Colonic mucosa (tissue), 4 donors: ENCODE measurements at regions not wholly inside any gene's neighbourhood (a gene's known extent, or its start where the extent isn't known, plus 50 kb on each side); places are given as distances from the start of the nearest gene placed in this dataset.

ENCODE experiments used
- DNase-seq: peaks from one replicate; pipeline ENCODE4 v3.0.0-alpha.2; 2020
- H3K27ac ChIP-seq: fragments of 200-600 bp; one replicate; pipeline ENCODE4 v1.8.0; 2021
- H3K27me3 ChIP-seq: fragments of 200-600 bp; one replicate; pipeline ENCODE4 v1.8.0; 2021
- H3K36me3 ChIP-seq: fragments of 200-600 bp; one replicate; pipeline ENCODE4 v1.8.0; 2021
- H3K4me1 ChIP-seq: fragments of 200-600 bp; one replicate; pipeline ENCODE4 v1.8.0; 2021; ENCODE audit warnings: mild to moderate bottlenecking
- H3K4me3 ChIP-seq: fragments of 200-600 bp; one replicate; pipeline ENCODE4 v1.8.0; 2021
- H3K9ac ChIP-seq, 2 donors: one replicate each; pipeline ENCODE4 v1.7.0; 2013; ENCODE audit warnings: control low read depth in 2 of 2, low read depth in 2 of 2, low read length in 2 of 2
- H3K9me3 ChIP-seq: fragments of 200-600 bp; one replicate; pipeline ENCODE4 v1.8.0; 2021
- CTCF ChIP-seq: fragments of 200-600 bp; IDR thresholded peaks from one replicate; pipeline ENCODE4 v1.8.0; 2022; ENCODE audit warnings: antibody characterized with exemption, mild to moderate bottlenecking
- intact Hi-C: fragments of 100-400 bp; cut with DNase I; formaldehyde crosslinking; loops from one replicate; pipeline ENCODE4 v1.14.1; 2022
- donor health status: healthy.
- donor health status: DM: no; HTN: no; CAD: no.
- donor health status: DM: no; HTN: no; CAD: no.

- Histone ChIP-seq H3K4me1 (peaks cover 6% of the 10 kb centered on the region), H3K9me3 (no peaks in the 10 kb centered on the region), H3K27ac (peak overlapping the region; percentile 15), H3K27me3 (no peaks in the 10 kb centered on the region), H3K4me3 (no peak overlapping the region), H3K36me3 (no peaks in the 10 kb centered on the region), H3K9ac (peak overlapping the region in 1 of 2 donors; percentile 26)
- DNase-seq: no peak
- intact Hi-C loops: no loop called here
- no peak for TF ChIP-seq CTCF
Measured at GRCh38 chr2:195562570-195563566, 94.2 kb upstream of the SLC39A10 start.

DNA sequence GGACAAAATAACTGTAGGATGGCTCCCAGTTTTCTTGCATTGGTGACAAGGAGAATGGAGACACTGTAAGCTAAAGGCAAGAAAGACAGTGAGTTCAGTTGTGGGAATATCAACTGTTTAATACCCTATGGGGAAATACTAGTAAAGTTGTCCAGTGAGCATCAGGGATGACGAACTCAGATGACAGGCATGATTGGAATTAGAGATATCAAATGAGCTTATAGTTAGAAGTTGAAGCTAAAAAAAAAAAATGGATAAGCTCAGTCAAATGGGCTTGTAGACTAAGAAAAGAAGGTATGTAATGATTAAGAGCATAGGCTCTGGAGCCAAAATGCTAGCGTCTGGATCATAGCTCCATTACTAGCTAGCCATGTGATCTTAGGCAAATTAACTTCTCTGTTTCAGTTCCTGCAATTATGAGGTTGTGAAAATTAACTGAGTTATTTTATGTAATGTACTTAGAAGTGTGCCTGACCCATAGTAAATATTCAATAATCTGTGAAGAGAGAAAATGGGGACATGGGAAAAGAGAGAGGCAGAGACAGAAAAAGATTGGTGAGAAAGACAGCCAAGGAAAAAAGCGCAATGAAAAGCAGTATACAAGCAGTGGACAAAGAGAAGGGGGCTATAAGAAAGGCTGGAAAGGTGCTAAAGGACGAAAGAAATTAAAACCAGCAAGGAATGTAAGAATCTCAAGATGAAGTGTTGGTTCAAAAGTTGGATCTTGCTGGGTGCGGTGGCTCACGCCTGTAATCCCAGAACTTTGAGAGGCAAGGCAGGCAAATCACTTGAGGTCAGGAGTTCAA, 95.7 kb upstream of the SLC39A10 start:
- Histone ChIP-seq H3K9ac (no peak overlapping the region), H3K9me3 (no peaks in the 10 kb centered on the region), H3K4me3 (no peak overlapping the region), H3K36me3 (no peaks in the 10 kb centered on the region), H3K27me3 (no peaks in the 10 kb centered on the region), H3K27ac (peak overlapping the region; percentile 49), H3K4me1 (peaks cover 2% of the 10 kb centered on the region)
- DNase-seq: no peak
- TF ChIP-seq CTCF: no peak
- intact Hi-C loops: no loop called here

GRCh38 chr2:195560209-195560895, 96.7 kb upstream of the SLC39A10 start:
- Histone ChIP-seq H3K4me1 (no peaks in the 10 kb centered on the region), H3K27ac (peak overlapping the region; percentile 75)

GRCh38 chr2:195559431-195559914, 97.6 kb upstream of the SLC39A10 start:
- peak; percentile 46 for DNase-seq
- Histone ChIP-seq H3K4me3 (no peak overlapping the region), H3K4me1 (no peaks in the 10 kb centered on the region), H3K27me3 (no peaks in the 10 kb centered on the region), H3K9ac (peak overlapping the region in 1 of 2 donors; percentile 44), H3K27ac (peak overlapping the region; percentile 75), H3K36me3 (no peaks in the 10 kb centered on the region), H3K9me3 (no peaks in the 10 kb centered on the region)
- no peak for TF ChIP-seq CTCF
- intact Hi-C loops: no loop called here

More at GRCh38 chr2:195560209-195560895, 96.7 kb upstream of the SLC39A10 start:
- Histone ChIP-seq H3K36me3 (no peaks in the 10 kb centered on the region), H3K27me3 (no peaks in the 10 kb centered on the region), H3K4me3 (no peak overlapping the region), H3K9ac (no peak overlapping the region), H3K9me3 (no peaks in the 10 kb centered on the region)
- TF ChIP-seq CTCF: no peak
- intact Hi-C loops: no loop called here
- DNase-seq: peak; percentile 59

DNA sequence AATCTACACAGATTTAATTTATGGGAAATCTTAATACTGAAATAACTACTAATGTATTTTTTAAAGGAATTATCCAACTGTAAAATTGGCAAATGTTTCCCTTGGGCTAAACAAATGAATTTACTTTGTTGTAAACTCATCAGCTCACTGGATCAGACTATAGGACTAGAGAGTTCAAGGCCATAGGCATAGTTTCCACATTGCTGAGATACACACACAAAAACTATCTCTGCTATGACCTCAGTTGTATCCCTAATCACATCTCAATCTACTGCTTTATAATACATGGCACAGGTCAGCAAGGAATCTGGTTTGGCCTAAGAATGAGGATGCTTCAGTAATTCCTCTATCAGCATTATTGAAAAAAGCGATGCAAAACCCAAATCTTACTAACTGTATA, 101.1 kb upstream of the SLC39A10 start:
- H3K4me1 ChIP-seq: no peaks in the 10 kb centered on the region
- DNase-seq: no peak
- intact Hi-C loops: no loop called here

More for the DNA sequence above, 101.1 kb upstream of the SLC39A10 start:
- Histone ChIP-seq H3K36me3 (no peaks in the 10 kb centered on the region), H3K4me3 (no peak overlapping the region), H3K9me3 (no peaks in the 10 kb centered on the region), H3K27me3 (no peaks in the 10 kb centered on the region), H3K9ac (no peak overlapping the region), H3K27ac (no peak overlapping the region)
- TF ChIP-seq CTCF: no peak
